Heart left ventricle (tissue), 16 donors: ENCODE measurements at regions not wholly inside any gene's neighbourhood (a gene's known extent, or its start where the extent isn't known, plus 50 kb on each side); places are given as distances from the start of the nearest gene placed in this dataset.

Source experiments
- ATAC-seq, 4 donors: fragments of 200-7000 bp; cut with Tn5 transposase; one replicate each; pipeline ENCODE4 v1.9.1; 2020 to 2022; ENCODE audit warnings: moderate library complexity in 4 of 4, mild to moderate bottlenecking in 3 of 4, moderate number of reproducible peaks in 1 of 4
- DNase-seq, 5 donors: peaks; one replicate each; pipeline ENCODE4 v3.0.0-alpha.2; 2020
- H3K27ac ChIP-seq, 12 donors: fragments of 200-600 bp; sonication (generic) in 4 of 12; one replicate each; pipeline versions ENCODE4 v1.5.0 to v1.8.0; 2016 to 2022; ENCODE audit warnings: mild to moderate bottlenecking in 2 of 12
- H3K27me3 ChIP-seq, 9 donors: fragments of 200-600 bp; sonication (generic) in 2 of 9; one replicate each; pipeline versions ENCODE4 v1.5.1 to v1.8.0; 2016 to 2022; ENCODE audit warnings: mild to moderate bottlenecking in 3 of 9
- H3K36me3 ChIP-seq, 9 donors: fragments of 200-600 bp; sonication (generic) in 2 of 9; one replicate each; pipeline versions ENCODE4 v1.5.0 to v1.8.0; 2018 to 2022; ENCODE audit warnings: mild to moderate bottlenecking in 2 of 9
- H3K4me1 ChIP-seq, 12 donors: fragments of 200-600 bp; sonication (generic) in 4 of 12; one replicate each; pipeline versions ENCODE4 v1.5.0 to v1.8.0; 2016 to 2022; ENCODE audit warnings: mild to moderate bottlenecking in 3 of 12
- H3K4me3 ChIP-seq, 12 donors: fragments of 200-600 bp; sonication (generic) in 4 of 12; one replicate each; pipeline versions ENCODE4 v1.5.0 to v1.8.0; 2017 to 2022; ENCODE audit warnings: mild to moderate bottlenecking in 9 of 12, moderate library complexity in 4 of 12
- H3K9me3 ChIP-seq, 12 donors: fragments of 200-600 bp; sonication (generic) in 4 of 12; one replicate each; pipeline versions ENCODE4 v1.5.0 to v1.8.0; 2016 to 2022; ENCODE audit warnings: mild to moderate bottlenecking in 1 of 12
- POLR2A ChIP-seq, 2 donors: fragments of 450-650 bp; IDR thresholded peaks; one replicate each; pipeline ENCODE4 v1.6.1; 2017; ENCODE audit warnings: antibody characterized with exemption in 2 of 2, mild to moderate bottlenecking in 2 of 2, moderate library complexity in 2 of 2
- WGBS, 4 donors: extraction: QIAGEN DNeasy Blood & Tissue Kit in 2 of 4; methylation state at CpG; one replicate each; pipeline versions ENCODE4 v1.1.5 to v1.1.7; 2013 to 2018; 5-methylcytosine and 5-hydroxymethylcytosine counted together
- intact Hi-C, 10 donors: fragments of 100-400 bp; cut with DNase I; formaldehyde crosslinking; loops; one replicate each; pipeline versions ENCODE4 v1.11.1 to v1.14.2; 2022
- TF ChIP-seq, protein P1 (sequence below), 12 donors: fragments of 200-600 bp; sonication (generic) in 4 of 12; IDR thresholded peaks; one replicate each; pipeline versions ENCODE4 v1.5.0 to v1.8.0; 2018 to 2022; ENCODE audit warnings: antibody characterized with exemption in 12 of 12, mild to moderate bottlenecking in 5 of 12
- donor health status: ischemic (EF 13 %, LVEDD 7.1; RV severe dilation, severe dysfunction).
- donor health status: healthy with polysubstance abuse.
- donor health status: DM: no; HTN: yes; CAD: no.
- donor health status: DM: no; HTN: no; CAD: no.
- donor health status: ischemic (EF 25% LVEDD 6.9; RV normal size, moderate dysfunction).
- donor health status: ischemic (EF 25% LVEDD 5.7; RV mildly dilated, moderate dysfunction).
- donor health status: healthy.
- donor health status: DM: yes; HTN: yes; CAD: no.
- donor health status: ischemic (EF 35%, LVEDD 5.7; RV mildly dilated, moderate dysfunction).
- donor health status: nonischemic (EF 11% LVEDD 7.7; RV severe dilation, severe dysfunction).
- donor health status: DM: yes; HTN: yes; CAD: no.
- donor health status: PGD.
- donor health status: ischemic (EF 29% LVEDD 5.4; RV normal size, mild dysfunction).
- donor health status: nonischemic (EF 23%, LVEDD 6.1; RV moderate dilation, normal function).

DNA sequence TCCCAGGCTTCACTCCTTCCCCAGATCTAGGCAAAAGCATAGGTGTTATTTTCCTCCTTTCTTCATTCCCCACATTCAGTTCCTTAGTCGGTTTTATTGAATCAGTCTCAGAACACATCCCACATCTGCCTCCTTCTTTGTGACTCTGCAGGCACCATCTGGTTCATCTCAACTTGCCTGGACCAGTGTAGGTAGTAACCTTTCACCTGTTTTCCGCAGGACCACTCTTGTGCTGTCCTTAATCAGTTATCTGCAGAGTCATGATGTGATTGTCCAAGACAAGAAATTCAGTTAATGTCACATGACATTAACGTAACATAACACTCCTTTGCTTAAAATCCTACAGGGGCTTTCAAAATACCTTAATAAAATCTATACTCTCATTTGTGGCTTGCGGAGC lies 174.6 kb downstream of the CHRM3 start:
- TF ChIP-seq, protein P1, sequence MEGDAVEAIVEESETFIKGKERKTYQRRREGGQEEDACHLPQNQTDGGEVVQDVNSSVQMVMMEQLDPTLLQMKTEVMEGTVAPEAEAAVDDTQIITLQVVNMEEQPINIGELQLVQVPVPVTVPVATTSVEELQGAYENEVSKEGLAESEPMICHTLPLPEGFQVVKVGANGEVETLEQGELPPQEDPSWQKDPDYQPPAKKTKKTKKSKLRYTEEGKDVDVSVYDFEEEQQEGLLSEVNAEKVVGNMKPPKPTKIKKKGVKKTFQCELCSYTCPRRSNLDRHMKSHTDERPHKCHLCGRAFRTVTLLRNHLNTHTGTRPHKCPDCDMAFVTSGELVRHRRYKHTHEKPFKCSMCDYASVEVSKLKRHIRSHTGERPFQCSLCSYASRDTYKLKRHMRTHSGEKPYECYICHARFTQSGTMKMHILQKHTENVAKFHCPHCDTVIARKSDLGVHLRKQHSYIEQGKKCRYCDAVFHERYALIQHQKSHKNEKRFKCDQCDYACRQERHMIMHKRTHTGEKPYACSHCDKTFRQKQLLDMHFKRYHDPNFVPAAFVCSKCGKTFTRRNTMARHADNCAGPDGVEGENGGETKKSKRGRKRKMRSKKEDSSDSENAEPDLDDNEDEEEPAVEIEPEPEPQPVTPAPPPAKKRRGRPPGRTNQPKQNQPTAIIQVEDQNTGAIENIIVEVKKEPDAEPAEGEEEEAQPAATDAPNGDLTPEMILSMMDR (IDR thresholded peaks at IDR 0.05) = no peak
- TF ChIP-seq POLR2A (IDR thresholded peaks at IDR 0.05) = no peak
- ATAC-seq (no peak), DNase-seq (no peak)
- intact Hi-C loops = no loop called here
- Histone ChIP-seq H3K9me3 (no peaks in the 10 kb centered on the region), H3K27ac (no peak overlapping the region), H3K4me1 (peaks cover 0 to 17% (median 0%) of the 10 kb centered on the region in 12 donors), H3K27me3 (no peaks in the 10 kb centered on the region), H3K4me3 (no peak overlapping the region), H3K36me3 (no peaks in the 10 kb centered on the region)
- 86 to 90% (median 89%) methylated on average over 4 of the region's 4 CpGs for WGBS, 4 donors

DNA sequence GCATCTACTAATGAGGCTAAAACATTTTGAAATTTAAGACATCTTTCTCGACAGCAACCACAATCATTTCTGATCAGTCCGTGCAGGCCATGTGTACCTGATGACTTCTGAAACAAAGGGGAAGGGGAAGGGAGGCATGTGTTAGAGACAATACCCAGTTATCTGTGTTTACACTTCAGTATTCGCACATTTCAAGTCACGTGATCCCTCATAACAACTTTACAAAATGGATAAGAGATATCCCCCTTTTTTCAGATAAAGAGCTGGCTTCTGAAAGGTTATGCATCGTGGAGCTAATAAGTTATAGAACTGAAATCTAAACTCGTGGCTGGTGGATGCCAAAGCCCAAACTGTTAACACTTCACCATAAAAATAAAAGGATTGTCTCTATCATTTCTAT lies 175.7 kb downstream of the CHRM3 start:
- ATAC-seq = no peak
- Histone ChIP-seq H3K4me1 (peaks cover 0 to 17% (median 0%) of the 10 kb centered on the region in 12 donors), H3K27me3 (no peaks in the 10 kb centered on the region), H3K9me3 (no peaks in the 10 kb centered on the region), H3K36me3 (no peaks in the 10 kb centered on the region), H3K27ac (no peak overlapping the region), H3K4me3 (no peak overlapping the region)
- no peak for DNase-seq
- TF ChIP-seq, protein P1 (IDR thresholded peaks at IDR 0.05) = no peak
- TF ChIP-seq POLR2A (IDR thresholded peaks at IDR 0.05) = no peak
- intact Hi-C loops = no loop called here
- 76 to 86% (median 82%) methylated on average over 6 of the region's 6 CpGs for WGBS, 4 donors

DNA sequence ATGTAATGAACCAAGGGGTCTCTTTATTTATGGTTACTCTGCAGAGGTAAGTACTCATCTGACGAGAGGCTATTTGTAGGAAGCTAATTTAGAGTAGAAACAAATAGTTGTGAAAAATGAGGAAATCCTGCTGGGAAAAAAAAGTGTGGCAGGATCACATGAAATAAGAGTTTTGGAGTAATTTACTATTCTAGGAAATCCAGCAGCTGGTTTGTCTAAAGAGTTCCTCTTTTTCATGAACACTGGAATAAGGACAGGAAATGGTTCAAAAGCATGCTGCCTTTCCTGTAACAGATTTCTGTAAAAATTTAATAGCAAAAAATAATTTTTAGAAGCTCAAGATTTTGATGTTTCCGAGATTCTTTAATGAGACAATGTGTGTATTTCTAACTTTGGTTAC lies 177.3 kb downstream of the CHRM3 start:
- intact Hi-C loops = no loop called here
- 23 to 39% (median 29%) methylated on average over 2 of the region's 2 CpGs for WGBS, 4 donors
- H3K9me3 ChIP-seq = no peaks in the 10 kb centered on the region
- H3K4me1 ChIP-seq = peaks cover 0 to 17% (median 0%) of the 10 kb centered on the region in 12 donors
- H3K4me3 ChIP-seq = no peak overlapping the region
- no peak overlapping the region for H3K27ac ChIP-seq
- no peak for TF ChIP-seq POLR2A (IDR thresholded peaks at IDR 0.05)
- TF ChIP-seq, protein P1 (IDR thresholded peaks at IDR 0.05) = no peak
- H3K36me3 ChIP-seq = no peaks in the 10 kb centered on the region
- ATAC-seq (no peak), DNase-seq (no peak)
- no peaks in the 10 kb centered on the region for H3K27me3 ChIP-seq

DNA sequence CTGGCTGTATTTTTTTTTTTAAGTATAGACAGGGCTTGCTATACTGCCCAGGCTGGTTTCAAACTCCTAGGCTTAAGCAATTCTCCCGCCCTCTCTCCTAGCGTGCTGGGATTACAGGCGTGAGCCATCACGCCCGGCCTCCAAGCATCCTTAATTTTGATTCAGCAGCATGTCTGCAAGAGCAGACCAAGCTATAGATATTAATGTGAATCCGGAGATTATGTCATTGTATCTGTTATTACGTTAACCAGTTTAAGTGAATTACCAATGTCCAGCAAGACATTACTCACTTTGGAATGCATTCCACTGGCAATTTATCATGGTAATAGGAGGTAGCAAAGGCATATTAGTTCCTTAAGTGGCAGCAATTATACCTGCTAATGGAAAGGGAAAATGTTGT lies 179.7 kb downstream of the CHRM3 start:
- no peak for DNase-seq
- H3K36me3 ChIP-seq = no peaks in the 10 kb centered on the region
- WGBS, 4 donors = 89 to 96% (median 92%) methylated on average over 7 of the region's 7 CpGs
- no peak for TF ChIP-seq POLR2A (IDR thresholded peaks at IDR 0.05)
- TF ChIP-seq, protein P1 (IDR thresholded peaks at IDR 0.05) = no peak
- H3K4me1 ChIP-seq = peaks cover 0 to 17% (median 0%) of the 10 kb centered on the region in 12 donors
- H3K9me3 ChIP-seq = no peaks in the 10 kb centered on the region
- no peak overlapping the region for H3K27ac ChIP-seq
- no peaks in the 10 kb centered on the region for H3K27me3 ChIP-seq
- intact Hi-C loops = no loop called here
- H3K4me3 ChIP-seq = no peak overlapping the region
- ATAC-seq = no peak
